BE2C (cell line): ENCODE measurements at regions not wholly inside any gene's neighbourhood (a gene's known extent, or its start where the extent isn't known, plus 50 kb on each side); places are given as distances from the start of the nearest gene placed in this dataset.

Experiments used
- DNase-seq: peaks from one replicate; pipeline ENCODE4 v3.0.0-alpha.2; 2020
- H3K27me3 ChIP-seq: fragments of 250-450 bp; sonication (Bioruptor Pico); 2 replicates; pipeline ENCODE4 v1.5.1; 2020; ENCODE audit warnings: mild to moderate bottlenecking
- H3K36me3 ChIP-seq: fragments of 250-450 bp; sonication (Bioruptor Pico); 2 replicates; pipeline ENCODE4 v1.5.1; 2020; ENCODE audit warnings: mild to moderate bottlenecking
- H3K4me1 ChIP-seq: fragments of 250-450 bp; sonication (Bioruptor Pico); 2 replicates; pipeline ENCODE4 v1.5.1; 2020
- H3K4me3 ChIP-seq: 2 replicates; pipeline ENCODE4 v1.5.1; 2011; ENCODE audit warnings: low read depth, low read length
- H3K9me3 ChIP-seq: fragments of 250-450 bp; sonication (Bioruptor Pico); 2 replicates; pipeline ENCODE4 v1.5.1; 2020
- TF ChIP-seq, protein P1 (sequence below): IDR thresholded peaks from 2 replicates; pipeline ENCODE4 v1.5.1; 2012; ENCODE audit warnings: mild to moderate bottlenecking, low read depth, low read length

DNA sequence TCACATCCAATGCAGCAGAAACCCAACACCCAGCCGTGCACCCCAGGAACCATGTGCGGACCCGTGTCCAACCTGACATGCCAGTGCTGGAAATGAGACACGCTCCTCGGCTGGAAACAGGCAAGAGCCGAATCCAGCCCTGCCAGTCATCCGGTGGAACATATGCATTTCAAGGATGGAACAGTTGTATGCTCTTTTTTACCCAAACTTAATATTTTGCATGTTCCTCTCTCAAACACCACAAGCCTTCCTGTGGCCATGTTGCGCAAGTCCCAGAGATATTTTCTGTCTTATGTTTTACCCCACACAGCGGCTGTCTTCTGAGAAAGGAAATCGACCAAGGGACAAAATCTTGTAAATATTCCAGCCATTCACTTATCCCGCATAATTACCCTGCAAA lies 196.9 kb downstream of the BCL11B start:
- Histone ChIP-seq H3K4me3 (no peak overlapping the region), H3K27me3 (no peaks in the 10 kb centered on the region), H3K36me3 (no peaks in the 10 kb centered on the region), H3K9me3 (no peaks in the 10 kb centered on the region), H3K4me1 (no peaks in the 10 kb centered on the region)
- DNase-seq, result no peak
- TF ChIP-seq, protein P1, sequence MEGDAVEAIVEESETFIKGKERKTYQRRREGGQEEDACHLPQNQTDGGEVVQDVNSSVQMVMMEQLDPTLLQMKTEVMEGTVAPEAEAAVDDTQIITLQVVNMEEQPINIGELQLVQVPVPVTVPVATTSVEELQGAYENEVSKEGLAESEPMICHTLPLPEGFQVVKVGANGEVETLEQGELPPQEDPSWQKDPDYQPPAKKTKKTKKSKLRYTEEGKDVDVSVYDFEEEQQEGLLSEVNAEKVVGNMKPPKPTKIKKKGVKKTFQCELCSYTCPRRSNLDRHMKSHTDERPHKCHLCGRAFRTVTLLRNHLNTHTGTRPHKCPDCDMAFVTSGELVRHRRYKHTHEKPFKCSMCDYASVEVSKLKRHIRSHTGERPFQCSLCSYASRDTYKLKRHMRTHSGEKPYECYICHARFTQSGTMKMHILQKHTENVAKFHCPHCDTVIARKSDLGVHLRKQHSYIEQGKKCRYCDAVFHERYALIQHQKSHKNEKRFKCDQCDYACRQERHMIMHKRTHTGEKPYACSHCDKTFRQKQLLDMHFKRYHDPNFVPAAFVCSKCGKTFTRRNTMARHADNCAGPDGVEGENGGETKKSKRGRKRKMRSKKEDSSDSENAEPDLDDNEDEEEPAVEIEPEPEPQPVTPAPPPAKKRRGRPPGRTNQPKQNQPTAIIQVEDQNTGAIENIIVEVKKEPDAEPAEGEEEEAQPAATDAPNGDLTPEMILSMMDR, result no peak

DNA sequence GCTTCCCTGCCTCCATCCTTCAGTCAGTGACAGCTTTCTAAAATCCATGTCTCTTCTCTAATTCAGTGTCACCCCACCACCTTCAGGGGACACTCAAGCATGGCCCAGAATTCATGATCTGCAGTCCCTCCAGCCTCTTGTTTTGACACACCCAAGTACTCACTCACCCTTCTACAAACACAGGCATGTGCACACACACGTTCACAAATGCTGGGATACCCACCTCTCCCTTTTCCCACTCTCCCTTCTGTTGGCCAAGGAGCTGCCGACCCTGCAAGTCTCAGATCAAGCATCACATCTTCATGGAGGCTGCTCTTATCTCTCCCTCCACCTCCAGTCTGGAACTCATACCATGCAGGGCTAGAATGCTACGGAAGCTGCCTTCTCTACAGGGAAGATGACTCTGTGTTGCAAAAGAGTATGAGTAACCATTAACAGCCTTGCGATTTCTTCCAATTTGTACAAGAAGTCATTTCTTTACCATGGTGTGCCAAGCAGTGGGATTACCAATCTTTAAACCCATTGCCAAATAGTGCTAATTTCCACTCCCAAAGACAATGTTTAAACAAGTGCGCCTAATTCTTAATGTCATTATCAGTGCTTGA lies 196.1 kb downstream of the BCL11B start:
- Histone ChIP-seq H3K4me1 (no peaks in the 10 kb centered on the region), H3K4me3 (no peak overlapping the region), H3K9me3 (no peaks in the 10 kb centered on the region), H3K27me3 (no peaks in the 10 kb centered on the region), H3K36me3 (no peaks in the 10 kb centered on the region)
- no peak for DNase-seq
- TF ChIP-seq, protein P1, result no peak

DNA sequence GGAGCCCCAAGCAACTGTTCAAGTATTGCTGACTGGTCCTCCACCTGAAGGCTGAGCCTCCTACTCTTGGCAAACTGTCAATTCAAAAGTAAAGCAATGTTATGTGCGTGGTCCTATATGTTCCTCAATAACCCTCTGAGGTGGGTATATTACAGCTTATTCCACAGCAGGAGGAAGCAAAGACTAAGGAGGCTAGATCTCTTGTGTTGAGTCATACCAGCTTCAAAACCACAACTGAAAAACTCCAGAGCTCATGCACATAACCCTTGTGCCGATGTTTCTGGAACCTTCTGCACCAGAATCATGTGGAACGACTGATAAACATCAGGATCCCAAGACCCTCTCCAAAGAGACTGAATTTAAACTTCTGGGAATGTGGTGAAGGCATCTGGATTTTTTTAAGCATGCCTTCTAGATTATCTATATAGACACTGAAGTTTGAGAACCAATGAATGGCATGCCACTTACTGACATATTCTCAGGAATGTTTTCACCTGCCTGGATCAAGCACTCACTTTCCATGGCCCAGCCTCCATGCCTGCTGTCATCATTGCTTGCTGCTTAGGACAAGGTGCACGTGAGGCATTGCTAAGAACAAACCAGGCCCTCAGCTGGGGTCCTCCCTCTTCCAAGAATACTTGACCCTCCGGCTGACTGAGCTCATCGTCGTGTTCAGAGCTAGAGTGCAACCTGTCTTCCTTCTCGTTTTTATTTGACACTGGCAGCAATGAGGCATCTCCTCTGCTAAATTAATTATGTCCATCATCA lies 194.7 kb downstream of the BCL11B start:
- no peak for DNase-seq

DNA sequence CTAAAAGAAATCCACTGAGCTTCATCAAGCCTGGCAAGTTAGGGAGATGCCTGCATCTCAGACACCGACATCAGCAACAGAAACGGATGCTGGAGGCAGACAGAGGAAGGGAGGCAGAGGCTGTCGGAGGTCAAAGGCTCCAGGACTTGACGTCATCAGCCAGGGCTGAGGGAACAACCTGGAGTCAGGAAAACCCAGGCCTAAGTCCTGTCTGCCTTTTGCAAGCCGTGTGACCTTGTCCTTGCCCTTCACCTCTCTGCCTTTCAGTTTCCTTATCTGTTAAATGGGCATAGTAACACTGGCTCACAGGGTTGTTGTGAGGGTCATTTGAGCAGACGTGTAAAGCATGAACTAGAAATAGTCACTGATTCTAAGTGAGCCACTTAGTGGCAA lies 194.2 kb downstream of the BCL11B start:
- no peaks in the 10 kb centered on the region for H3K4me1 ChIP-seq
- no peaks in the 10 kb centered on the region for H3K27me3 ChIP-seq
- TF ChIP-seq, protein P1, result no peak
- H3K9me3 ChIP-seq, result no peaks in the 10 kb centered on the region
- H3K36me3 ChIP-seq, result no peaks in the 10 kb centered on the region
- no peak for DNase-seq
- no peak overlapping the region for H3K4me3 ChIP-seq

More for the DNA sequence above, 194.7 kb downstream of the BCL11B start:
- H3K27me3 ChIP-seq, result no peaks in the 10 kb centered on the region
- no peaks in the 10 kb centered on the region for H3K36me3 ChIP-seq
- H3K4me3 ChIP-seq, result no peak overlapping the region
- no peaks in the 10 kb centered on the region for H3K4me1 ChIP-seq
- no peaks in the 10 kb centered on the region for H3K9me3 ChIP-seq
- TF ChIP-seq, protein P1, result no peak

DNA sequence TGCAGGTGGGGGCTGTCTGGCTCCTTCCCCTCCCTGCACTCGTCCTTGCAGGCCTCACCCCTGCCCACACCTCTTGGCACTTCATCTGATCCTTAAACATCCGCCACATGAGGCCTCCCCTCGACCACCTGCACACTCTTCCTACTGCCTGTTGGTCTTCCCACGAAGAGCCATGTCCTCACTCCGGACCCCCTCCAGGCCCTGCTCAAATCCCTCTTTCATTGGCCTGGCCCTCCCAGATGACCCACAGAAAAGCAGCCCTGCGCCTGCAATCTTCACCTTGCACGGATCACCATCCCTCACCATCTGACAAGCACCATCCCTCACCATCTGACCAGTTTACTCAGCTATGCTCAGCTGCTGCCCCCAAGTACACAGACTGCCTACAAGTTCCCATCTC lies 193.6 kb downstream of the BCL11B start:
- Histone ChIP-seq H3K36me3 (no peaks in the 10 kb centered on the region), H3K9me3 (no peaks in the 10 kb centered on the region), H3K27me3 (no peaks in the 10 kb centered on the region), H3K4me3 (no peak overlapping the region), H3K4me1 (no peaks in the 10 kb centered on the region)
- DNase-seq, result no peak
- TF ChIP-seq, protein P1, result no peak

DNA sequence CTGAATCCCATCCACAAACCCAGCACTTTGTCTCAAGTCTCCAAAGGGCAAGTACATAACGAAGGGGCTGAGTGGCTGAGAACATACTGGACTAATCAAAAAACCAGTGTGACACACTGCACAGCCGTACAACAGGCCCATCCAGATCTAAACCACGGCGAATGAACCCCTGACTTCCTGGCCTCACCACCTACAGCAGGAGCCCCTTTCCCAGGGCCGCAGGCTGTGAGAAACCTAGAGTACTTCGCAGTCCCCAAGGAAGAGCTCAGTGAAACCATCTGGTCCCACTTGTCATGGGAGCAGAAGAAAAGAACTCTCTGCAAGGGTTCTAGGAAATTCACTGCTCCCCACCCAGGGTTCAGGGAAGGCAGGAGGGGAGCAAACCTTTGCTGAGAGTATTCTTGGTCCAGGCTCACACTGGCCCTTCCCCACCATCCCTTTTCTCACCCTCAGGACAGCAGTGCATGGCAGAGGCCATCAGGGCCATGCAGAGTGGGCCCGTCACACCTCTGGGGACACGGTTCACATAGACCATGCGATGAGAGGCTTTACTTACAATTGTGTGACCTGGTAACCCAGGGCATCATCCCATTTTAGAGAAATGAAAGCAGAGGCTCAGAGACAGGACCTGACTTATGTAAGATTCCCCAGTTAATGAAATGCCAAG lies 192.8 kb downstream of the BCL11B start:
- Histone ChIP-seq H3K9me3 (no peaks in the 10 kb centered on the region), H3K36me3 (no peaks in the 10 kb centered on the region), H3K27me3 (no peaks in the 10 kb centered on the region), H3K4me3 (no peak overlapping the region), H3K4me1 (no peaks in the 10 kb centered on the region)
- TF ChIP-seq, protein P1, result no peak
- no peak for DNase-seq
